DND-41 (cell line): ENCODE measurements at regions not wholly inside any gene's neighbourhood (a gene's known extent, or its start where the extent isn't known, plus 50 kb on each side); places are given as distances from the start of the nearest gene placed in this dataset.
"Not testable (repeated sequence)": the region's sequence is repeated elsewhere in the genome, so short reads cannot be mapped to it uniquely, and the experiment has no call there.

Experiments
- ATAC-seq: fragments of 200-7000 bp; cut with Tn5 transposase; 3 replicates; pipeline ENCODE4 v1.9.1; 2021; ENCODE audit warnings: low read depth; ENCODE audit not compliant: insufficient read depth
- DNase-seq: peaks from one replicate; pipeline ENCODE4 v3.0.0-alpha.2; 2020
- H2AFZ ChIP-seq: 2 replicates; pipeline ENCODE4 v1.6.0; 2012; ENCODE audit warnings: low read depth, low read length
- H3K27ac ChIP-seq: 2 replicates; pipeline ENCODE4 v1.5.1; 2012; ENCODE audit warnings: low read length, inconsistent platforms
- H3K27me3 ChIP-seq: fragments of 200-600 bp; sonication (generic); 2 replicates; pipeline ENCODE4 v1.6.0; 2012; ENCODE audit warnings: low read length, mild to moderate bottlenecking, inconsistent platforms; ENCODE audit not compliant: insufficient read depth, poor library complexity
- H3K36me3 ChIP-seq: 2 replicates; pipeline ENCODE4 v1.5.1; 2012; ENCODE audit warnings: low read length, inconsistent platforms; ENCODE audit not compliant: insufficient read depth
- H3K4me1 ChIP-seq: 2 replicates; pipeline ENCODE4 v1.5.1; 2012; ENCODE audit warnings: mild to moderate bottlenecking, low read length; ENCODE audit not compliant: insufficient read depth
- H3K4me2 ChIP-seq: 2 replicates; pipeline ENCODE4 v1.6.0; 2012; ENCODE audit warnings: mild to moderate bottlenecking, moderate library complexity, low read length, inconsistent platforms; ENCODE audit not compliant: insufficient read depth
- H3K4me3 ChIP-seq, 2 experiments: fragments of 200-600 bp in 1 of 2; shearing (Covaris generic) in 1 of 2; 2 replicates each; pipeline ENCODE4 v1.5.1; 2012 to 2016; ENCODE audit warnings: inconsistent platforms in 2 of 2, low read length in 2 of 2, mild to moderate bottlenecking in 2 of 2, low read depth in 1 of 2, moderate library complexity in 1 of 2
- H3K79me2 ChIP-seq: 2 replicates; pipeline ENCODE4 v1.6.0; 2012; ENCODE audit warnings: low read length, inconsistent platforms; ENCODE audit not compliant: insufficient read depth
- H3K9ac ChIP-seq: 2 replicates; pipeline ENCODE4 v1.6.0; 2012; ENCODE audit warnings: low read depth, mild to moderate bottlenecking, inconsistent platforms, low read length, moderate library complexity
- H3K9me3 ChIP-seq: 2 replicates; pipeline ENCODE4 v1.5.1; 2012; ENCODE audit warnings: low read length, moderate library complexity, mild to moderate bottlenecking, inconsistent platforms; ENCODE audit not compliant: insufficient read depth, severe bottlenecking
- H4K20me1 ChIP-seq: 2 replicates; pipeline ENCODE4 v1.6.0; 2012; ENCODE audit warnings: low read length; ENCODE audit not compliant: insufficient read depth
- CTCF ChIP-seq: IDR thresholded peaks from 2 replicates; pipeline ENCODE4 v1.5.1; 2012; ENCODE audit warnings: borderline replicate concordance, low read length, moderate library complexity, mild to moderate bottlenecking; ENCODE audit not compliant: poor library complexity, severe bottlenecking; ENCODE audit errors: extremely low read depth
- EZH2 ChIP-seq: IDR thresholded peaks from 3 replicates; pipeline ENCODE4 v1.6.1; 2012; ENCODE audit warnings: borderline replicate concordance, low read depth, mild to moderate bottlenecking, moderate library complexity, low read length, inconsistent platforms; ENCODE audit not compliant: severe bottlenecking

DNA sequence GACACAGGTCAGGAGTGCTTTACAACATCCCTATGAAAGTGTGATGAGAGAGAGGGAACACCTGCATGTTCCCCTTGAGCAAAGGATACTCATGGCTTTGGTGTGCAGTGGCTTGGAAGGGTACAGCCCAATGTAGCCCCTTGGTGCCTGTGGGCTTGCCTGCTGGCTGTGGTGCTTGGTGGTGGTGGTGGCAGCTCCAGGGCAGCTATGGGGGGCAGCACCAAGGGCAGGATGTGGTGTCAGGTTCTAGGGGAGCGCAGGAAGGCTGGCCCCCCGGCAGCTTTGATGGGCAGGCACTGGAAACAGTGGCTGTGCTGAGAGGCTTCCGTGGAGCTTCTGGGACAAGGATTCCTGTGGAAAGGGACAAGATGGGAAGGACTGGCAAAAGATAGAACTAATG, 464.0 kb upstream of the ZMIZ1 start:
- no peak overlapping the region for H3K27ac ChIP-seq
- H3K4me3 ChIP-seq = no peak overlapping the region
- H3K9ac ChIP-seq = no peak overlapping the region
- H4K20me1 ChIP-seq = no peaks in the 10 kb centered on the region
- no peaks in the 10 kb centered on the region for H3K9me3 ChIP-seq
- H2AFZ ChIP-seq = no peak overlapping the region
- TF ChIP-seq CTCF (no peak), EZH2 (no peak)
- no peak for DNase-seq
- H3K79me2 ChIP-seq = no peaks in the 10 kb centered on the region
- no peak for ATAC-seq
- no peak overlapping the region for H3K4me2 ChIP-seq
- no peaks in the 10 kb centered on the region for H3K27me3 ChIP-seq
- H3K4me1 ChIP-seq = no peaks in the 10 kb centered on the region
- no peaks in the 10 kb centered on the region for H3K36me3 ChIP-seq

DNA sequence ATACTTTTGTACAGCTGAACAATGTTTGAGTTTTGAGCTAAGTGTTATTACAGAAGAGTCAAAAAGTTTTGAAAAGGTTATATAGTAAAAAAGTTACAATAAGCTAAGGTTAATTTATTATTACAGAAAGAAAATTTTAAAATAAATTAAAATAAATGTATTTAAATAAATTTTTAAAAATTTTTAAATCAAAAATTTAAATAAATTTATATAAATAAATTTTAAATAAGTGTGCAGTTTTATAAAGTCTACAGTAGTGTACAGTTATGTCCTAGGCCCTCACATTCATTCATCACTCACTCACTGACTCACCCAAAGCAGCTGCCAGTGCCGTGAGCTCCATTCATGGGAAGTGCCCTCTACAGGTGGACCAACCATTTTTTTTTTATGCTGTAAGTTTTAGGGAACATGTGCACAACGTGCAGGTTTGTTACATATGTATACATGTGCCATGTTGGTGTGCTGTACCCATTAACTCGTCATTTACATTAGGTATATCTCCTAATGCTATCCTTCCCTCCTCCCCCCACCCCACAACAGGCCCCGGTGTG, 462.9 kb upstream of the ZMIZ1 start:
- Histone ChIP-seq H3K27ac (no peak overlapping the region), H3K4me1 (no peaks in the 10 kb centered on the region), H3K4me2 (no peak overlapping the region), H3K9ac (no peak overlapping the region), H3K27me3 (peaks cover 2% of the 10 kb centered on the region), H2AFZ (no peak overlapping the region), H4K20me1 (no peaks in the 10 kb centered on the region), H3K4me3 (no peak overlapping the region), H3K79me2 (no peaks in the 10 kb centered on the region), H3K9me3 (no peaks in the 10 kb centered on the region), H3K36me3 (no peaks in the 10 kb centered on the region)
- DNase-seq (no peak), ATAC-seq (no peak)
- TF ChIP-seq CTCF = no peak
- no peak for TF ChIP-seq EZH2

DNA sequence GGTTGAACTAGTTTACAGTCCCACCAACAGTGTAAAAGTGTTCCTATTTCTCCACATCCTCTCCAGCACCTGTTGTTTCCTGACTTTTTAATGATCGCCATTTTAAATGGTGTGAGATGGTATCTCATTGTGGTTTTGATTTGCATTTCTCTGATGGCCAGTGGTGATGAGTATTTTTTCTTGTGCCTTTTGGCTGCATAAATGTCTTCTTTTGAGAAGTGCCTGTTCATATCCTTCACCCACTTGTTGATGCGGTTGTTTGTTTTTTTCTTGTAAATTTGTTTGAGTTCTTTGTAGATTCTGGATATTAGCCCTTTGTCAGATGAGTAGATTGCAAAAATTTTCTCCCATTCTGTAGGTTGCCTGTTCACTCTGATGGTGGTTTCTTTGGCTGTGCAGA, 462.0 kb upstream of the ZMIZ1 start:
- H3K27me3 ChIP-seq, H3K4me1 ChIP-seq, DNase-seq, H2AFZ ChIP-seq, H3K79me2 ChIP-seq, H3K27ac ChIP-seq, H4K20me1 ChIP-seq, ATAC-seq, H3K9me3 ChIP-seq, H3K4me2 ChIP-seq, H3K4me3 ChIP-seq, H3K9ac ChIP-seq, H3K36me3 ChIP-seq: not testable (repeated sequence)

- no peak overlapping the region for H3K4me3 ChIP-seq
- peaks cover 4% of the 10 kb centered on the region for H3K27me3 ChIP-seq
- H3K27ac ChIP-seq = no peak overlapping the region
- ATAC-seq = no peak
- H3K36me3 ChIP-seq = no peaks in the 10 kb centered on the region
- H3K9me3 ChIP-seq = no peaks in the 10 kb centered on the region
- H3K79me2 ChIP-seq = no peaks in the 10 kb centered on the region
- H2AFZ ChIP-seq = no peak overlapping the region
- no peaks in the 10 kb centered on the region for H4K20me1 ChIP-seq
- H3K4me1 ChIP-seq = no peaks in the 10 kb centered on the region
- no peak for DNase-seq
- TF ChIP-seq EZH2 (no peak), CTCF (no peak)
- no peak overlapping the region for H3K4me2 ChIP-seq
- H3K9ac ChIP-seq = no peak overlapping the region
Measured at GRCh38 chr10:78609976-78610375, 458.8 kb upstream of the ZMIZ1 start.
